ENCODE measurements at regions not wholly inside any gene's neighbourhood (a gene's known extent, or its start where the extent isn't known, plus 50 kb on each side); places are given as distances from the start of the nearest gene placed in this dataset.

- TF ChIP-seq POLR2A (IDR thresholded peaks at IDR 0.05) (no peak), CTCF (IDR thresholded peaks at IDR 0.05) (no peak), POLR2AphosphoS5 (IDR thresholded peaks at IDR 0.05; ENCODE audit: insufficient read depth in 1 of 2, low read depth in 1 of 2) (no peak)
- Histone ChIP-seq H3K4me3 (no peak overlapping the region), H3K27me3 (no peaks in the 10 kb centered on the region), H3K36me3 (peaks cover 0 to 6% of the 10 kb centered on the region in 2 donors), H3K4me1 (peaks cover 10% of the 10 kb centered on the region), H3K9me3 (no peaks in the 10 kb centered on the region), H3K27ac (peak overlapping the region; percentile 40)
- DNase-seq (ENCODE audit: extremely low spot score in 2 of 2): no peak
- intact Hi-C loops (cut with DNase I): no loop called here
Measured at GRCh38 chr1:222995236-222995580, 147.8 kb downstream of the TLR5 start.

GRCh38 chr1:222995620-222996309, 147.3 kb downstream of the TLR5 start:
- intact Hi-C loops (cut with DNase I): no loop called here
- no peaks in the 10 kb centered on the region for H3K9me3 ChIP-seq
- peaks cover 10% of the 10 kb centered on the region for H3K4me1 ChIP-seq
- no peak for DNase-seq (ENCODE audit: extremely low spot score in 2 of 2)
- H3K27me3 ChIP-seq: no peaks in the 10 kb centered on the region
- TF ChIP-seq POLR2A (IDR thresholded peaks at IDR 0.05): no peak
- peaks cover 0 to 6% of the 10 kb centered on the region in 2 donors for H3K36me3 ChIP-seq
- H3K4me3 ChIP-seq: no peak overlapping the region
- H3K27ac ChIP-seq: peak overlapping the region; percentile 40

- DNase-seq (ENCODE audit: extremely low spot score in 2 of 2): no peak
- no peaks in the 10 kb centered on the region for H3K27me3 ChIP-seq
- peaks cover 10% of the 10 kb centered on the region for H3K4me1 ChIP-seq
- intact Hi-C loops (cut with DNase I): no loop called here
- peaks cover 0 to 6% of the 10 kb centered on the region in 2 donors for H3K36me3 ChIP-seq
- no peak overlapping the region for H3K4me3 ChIP-seq
- H3K27ac ChIP-seq: no peak overlapping the region
- H3K9me3 ChIP-seq: no peaks in the 10 kb centered on the region
- TF ChIP-seq POLR2A (IDR thresholded peaks at IDR 0.05) (no peak), CTCF (IDR thresholded peaks at IDR 0.05) (no peak), POLR2AphosphoS5 (IDR thresholded peaks at IDR 0.05; ENCODE audit: insufficient read depth in 1 of 2, low read depth in 1 of 2) (no peak)
Measured at GRCh38 chr1:222996310-222996975, 146.6 kb downstream of the TLR5 start.

GRCh38 chr1:223000632-223001031, 142.4 kb downstream of the TLR5 start:
- no peak overlapping the region for H3K27ac ChIP-seq
- H3K36me3 ChIP-seq: peaks cover 0 to 21% of the 10 kb centered on the region in 2 donors
- no peak for DNase-seq (ENCODE audit: extremely low spot score in 2 of 2)
- no peaks in the 10 kb centered on the region for H3K9me3 ChIP-seq
- H3K4me3 ChIP-seq: no peak overlapping the region
- intact Hi-C loops (cut with DNase I): no loop called here
- TF ChIP-seq CTCF (IDR thresholded peaks at IDR 0.05): no peak
- no peak for TF ChIP-seq POLR2A (IDR thresholded peaks at IDR 0.05)
- no peak for TF ChIP-seq POLR2AphosphoS5 (IDR thresholded peaks at IDR 0.05; ENCODE audit: insufficient read depth in 1 of 2, low read depth in 1 of 2)
- H3K4me1 ChIP-seq: no peaks in the 10 kb centered on the region
- H3K27me3 ChIP-seq: no peaks in the 10 kb centered on the region

- Histone ChIP-seq H3K27me3 (no peaks in the 10 kb centered on the region), H3K36me3 (peaks cover 0 to 21% of the 10 kb centered on the region in 2 donors), H3K9me3 (no peaks in the 10 kb centered on the region), H3K27ac (no peak overlapping the region), H3K4me3 (no peak overlapping the region), H3K4me1 (no peaks in the 10 kb centered on the region)
- no peak for DNase-seq (ENCODE audit: extremely low spot score in 2 of 2)
- intact Hi-C loops (cut with DNase I): no loop called here
- TF ChIP-seq POLR2A (IDR thresholded peaks at IDR 0.05): no peak
- TF ChIP-seq CTCF (IDR thresholded peaks at IDR 0.05): no peak
- TF ChIP-seq POLR2AphosphoS5 (IDR thresholded peaks at IDR 0.05; ENCODE audit: insufficient read depth in 1 of 2, low read depth in 1 of 2): no peak
Measured at GRCh38 chr1:223001653-223002634, 141.1 kb downstream of the TLR5 start.

Measured in vagina (tissue), 2 donors.